ENCODE measurements at regions not wholly inside any gene's neighbourhood (a gene's known extent, or its start where the extent isn't known, plus 50 kb on each side); places are given as distances from the start of the nearest gene placed in this dataset.

- no peaks in the 10 kb centered on the region for H3K27me3 Mint-ChIP-seq
- intact Hi-C loops (cut with micrococcal nuclease), result no loop called here
- CTCF ChIA-PET, result no interaction called here
These were observed 231.1 kb upstream of the COL8A1 start for GRCh38 chr3:99407257-99407656.

GRCh38 chr3:99402755-99403154 is 235.6 kb upstream of the COL8A1 start:
- ChIA-PET CTCF (no interaction called here), POLR2A (no interaction called here)
- H3K36me3 Mint-ChIP-seq, result no peaks in the 10 kb centered on the region
- H3K27me3 Mint-ChIP-seq, result no peaks in the 10 kb centered on the region
- no peaks in the 10 kb centered on the region for H3K4me1 Mint-ChIP-seq (ENCODE audit: low read depth)
- intact Hi-C loops (cut with micrococcal nuclease), result no loop called here
- H3K9me3 Mint-ChIP-seq, result peaks cover 15% of the 10 kb centered on the region
- H3K27ac Mint-ChIP-seq, result no peak overlapping the region
- H3K4me3 Mint-ChIP-seq, result no peak overlapping the region
- no peak for DNase-seq

More at GRCh38 chr3:99407257-99407656, 231.1 kb upstream of the COL8A1 start:
- Mint-ChIP-seq H3K9me3 (no peaks in the 10 kb centered on the region), H3K4me1 (ENCODE audit: low read depth) (no peaks in the 10 kb centered on the region), H3K27ac (no peak overlapping the region), H3K36me3 (no peaks in the 10 kb centered on the region), H3K4me3 (no peak overlapping the region)
- no peak for DNase-seq
- POLR2A ChIA-PET, result no interaction called here

GRCh38 chr3:99400352-99400751 is 238.0 kb upstream of the COL8A1 start:
- Mint-ChIP-seq H3K9me3 (peaks cover 18% of the 10 kb centered on the region), H3K4me3 (no peak overlapping the region)
- intact Hi-C loops (cut with micrococcal nuclease), result no loop called here

GRCh38 chr3:99396651-99397275 is 241.6 kb upstream of the COL8A1 start:
- Mint-ChIP-seq H3K4me1 (ENCODE audit: low read depth) (no peaks in the 10 kb centered on the region), H3K4me3 (no peak overlapping the region), H3K36me3 (no peaks in the 10 kb centered on the region), H3K27me3 (no peaks in the 10 kb centered on the region), H3K9me3 (peaks cover 18% of the 10 kb centered on the region), H3K27ac (no peak overlapping the region)
- intact Hi-C loops (cut with micrococcal nuclease), result no loop called here
- CTCF ChIA-PET, result no interaction called here
- POLR2A ChIA-PET, result no interaction called here
- no peak for DNase-seq

More at GRCh38 chr3:99400352-99400751, 238.0 kb upstream of the COL8A1 start:
- no peak for DNase-seq
- ChIA-PET POLR2A (no interaction called here), CTCF (no interaction called here)
- H3K36me3 Mint-ChIP-seq, result no peaks in the 10 kb centered on the region
- no peaks in the 10 kb centered on the region for H3K4me1 Mint-ChIP-seq (ENCODE audit: low read depth)
- H3K27me3 Mint-ChIP-seq, result no peaks in the 10 kb centered on the region
- H3K27ac Mint-ChIP-seq, result no peak overlapping the region

- ChIA-PET CTCF (no interaction called here), POLR2A (no interaction called here)
- no peaks in the 10 kb centered on the region for H3K4me1 Mint-ChIP-seq (ENCODE audit: low read depth)
- H3K9me3 Mint-ChIP-seq, result peaks cover 18% of the 10 kb centered on the region
- H3K27me3 Mint-ChIP-seq, result no peaks in the 10 kb centered on the region
- intact Hi-C loops (cut with micrococcal nuclease), result no loop called here
- no peak for DNase-seq
- H3K36me3 Mint-ChIP-seq, result no peaks in the 10 kb centered on the region
- no peak overlapping the region for H3K27ac Mint-ChIP-seq
- no peak overlapping the region for H3K4me3 Mint-ChIP-seq
These were observed 243.3 kb upstream of the COL8A1 start for GRCh38 chr3:99394831-99395778.

GRCh38 chr3:99393961-99394360 is 244.4 kb upstream of the COL8A1 start:
- intact Hi-C loops (cut with micrococcal nuclease), result no loop called here
- Mint-ChIP-seq H3K4me1 (ENCODE audit: low read depth) (no peaks in the 10 kb centered on the region), H3K36me3 (no peaks in the 10 kb centered on the region), H3K27ac (no peak overlapping the region), H3K27me3 (no peaks in the 10 kb centered on the region), H3K9me3 (peaks cover 13% of the 10 kb centered on the region), H3K4me3 (no peak overlapping the region)
- POLR2A ChIA-PET, result no interaction called here
- CTCF ChIA-PET, result no interaction called here
- no peak for DNase-seq

- Mint-ChIP-seq H3K27me3 (no peaks in the 10 kb centered on the region), H3K9me3 (no peaks in the 10 kb centered on the region), H3K27ac (no peak overlapping the region), H3K4me1 (ENCODE audit: low read depth) (no peaks in the 10 kb centered on the region), H3K4me3 (no peak overlapping the region), H3K36me3 (no peaks in the 10 kb centered on the region)
- ChIA-PET POLR2A (no interaction called here), CTCF (no interaction called here)
- DNase-seq, result no peak
- intact Hi-C loops (cut with micrococcal nuclease), result no loop called here
These were observed 249.6 kb upstream of the COL8A1 start for GRCh38 chr3:99388780-99389179.

GRCh38 chr3:99384596-99384995 is 253.8 kb upstream of the COL8A1 start:
- no peaks in the 10 kb centered on the region for H3K36me3 Mint-ChIP-seq
- CTCF ChIA-PET, result no interaction called here
- no peaks in the 10 kb centered on the region for H3K4me1 Mint-ChIP-seq (ENCODE audit: low read depth)
- intact Hi-C loops (cut with micrococcal nuclease), result no loop called here
- H3K27me3 Mint-ChIP-seq, result no peaks in the 10 kb centered on the region
- POLR2A ChIA-PET, result no interaction called here
- no peak overlapping the region for H3K27ac Mint-ChIP-seq
- no peak for DNase-seq
- no peak overlapping the region for H3K4me3 Mint-ChIP-seq
- peaks cover 11% of the 10 kb centered on the region for H3K9me3 Mint-ChIP-seq

- no peaks in the 10 kb centered on the region for H3K36me3 Mint-ChIP-seq
- ChIA-PET POLR2A (no interaction called here), CTCF (no interaction called here)
- no peaks in the 10 kb centered on the region for H3K4me1 Mint-ChIP-seq (ENCODE audit: low read depth)
- no peak overlapping the region for H3K4me3 Mint-ChIP-seq
- no peak for DNase-seq
- H3K27me3 Mint-ChIP-seq, result no peaks in the 10 kb centered on the region
- H3K27ac Mint-ChIP-seq, result no peak overlapping the region
- peaks cover 13% of the 10 kb centered on the region for H3K9me3 Mint-ChIP-seq
- intact Hi-C loops (cut with micrococcal nuclease), result no loop called here
These were observed 261.5 kb upstream of the COL8A1 start for GRCh38 chr3:99376926-99377325.

- no peak overlapping the region for H3K4me3 Mint-ChIP-seq
- H3K9me3 Mint-ChIP-seq, result peaks cover 8% of the 10 kb centered on the region
- no peaks in the 10 kb centered on the region for H3K4me1 Mint-ChIP-seq (ENCODE audit: low read depth)
- ChIA-PET POLR2A (no interaction called here), CTCF (no interaction called here)
- no peak for DNase-seq
- no peak overlapping the region for H3K27ac Mint-ChIP-seq
- H3K36me3 Mint-ChIP-seq, result no peaks in the 10 kb centered on the region
- intact Hi-C loops (cut with micrococcal nuclease), result no loop called here
- H3K27me3 Mint-ChIP-seq, result no peaks in the 10 kb centered on the region
These were observed 264.6 kb upstream of the COL8A1 start for GRCh38 chr3:99373846-99374210.

- Mint-ChIP-seq H3K27me3 (no peaks in the 10 kb centered on the region), H3K27ac (no peak overlapping the region), H3K4me1 (ENCODE audit: low read depth) (no peaks in the 10 kb centered on the region), H3K4me3 (no peak overlapping the region), H3K9me3 (peaks cover 8% of the 10 kb centered on the region), H3K36me3 (no peaks in the 10 kb centered on the region)
- ChIA-PET CTCF (no interaction called here), POLR2A (no interaction called here)
- intact Hi-C loops (cut with micrococcal nuclease), result no loop called here
- no peak for DNase-seq
These were observed 265.1 kb upstream of the COL8A1 start for GRCh38 chr3:99373088-99373845.

GRCh38 chr3:99366663-99367429 is 271.5 kb upstream of the COL8A1 start:
- Mint-ChIP-seq H3K36me3 (no peaks in the 10 kb centered on the region), H3K9me3 (peaks cover 3% of the 10 kb centered on the region), H3K27ac (no peak overlapping the region), H3K27me3 (no peaks in the 10 kb centered on the region), H3K4me1 (ENCODE audit: low read depth) (no peaks in the 10 kb centered on the region), H3K4me3 (no peak overlapping the region)
- intact Hi-C loops (cut with micrococcal nuclease), result no loop called here
- POLR2A ChIA-PET, result no interaction called here
- CTCF ChIA-PET, result no interaction called here
- no peak for DNase-seq

Measured in activated CD4-positive, alpha-beta memory T cell treated with anti-CD3 and anti-CD28 coated beads for 36 hours (primary cell).